GM06990 (cell line): ENCODE measurements at regions not wholly inside any gene's neighbourhood (a gene's known extent, or its start where the extent isn't known, plus 50 kb on each side); places are given as distances from the start of the nearest gene placed in this dataset.
A peak's percentile ranks its signal among the peaks of the same experiment; 100 is the strongest.
"Not testable (repeated sequence)": the region's sequence is repeated elsewhere in the genome, so short reads cannot be mapped to it uniquely, and the experiment has no call there.

ENCODE experiments used
- DNase-seq: peaks from one replicate; pipeline ENCODE4 v3.0.0-alpha.2; 2011; ENCODE audit not compliant: insufficient read length; ENCODE audit errors: extremely low read depth
- H3K27me3 ChIP-seq: replicated peaks from 2 replicates; pipeline ENCODE4 v1.6.0; 2011; ENCODE audit warnings: low read length; ENCODE audit not compliant: control insufficient read depth, insufficient read depth
- H3K36me3 ChIP-seq: 2 replicates; pipeline ENCODE4 v1.5.1; 2011; ENCODE audit warnings: low read length; ENCODE audit not compliant: control insufficient read depth, insufficient read depth
- H3K4me3 ChIP-seq: replicated peaks from 2 replicates; pipeline ENCODE4 v1.5.1; 2011; ENCODE audit warnings: low read depth, mild to moderate bottlenecking, control low read depth, low read length
- TF ChIP-seq, protein P1 (sequence below): IDR thresholded peaks from 2 replicates; pipeline ENCODE4 v1.5.1; 2011; ENCODE audit warnings: low read length, control low read depth, mild to moderate bottlenecking, inconsistent platforms; ENCODE audit not compliant: insufficient read depth, poor library complexity, severe bottlenecking

DNA sequence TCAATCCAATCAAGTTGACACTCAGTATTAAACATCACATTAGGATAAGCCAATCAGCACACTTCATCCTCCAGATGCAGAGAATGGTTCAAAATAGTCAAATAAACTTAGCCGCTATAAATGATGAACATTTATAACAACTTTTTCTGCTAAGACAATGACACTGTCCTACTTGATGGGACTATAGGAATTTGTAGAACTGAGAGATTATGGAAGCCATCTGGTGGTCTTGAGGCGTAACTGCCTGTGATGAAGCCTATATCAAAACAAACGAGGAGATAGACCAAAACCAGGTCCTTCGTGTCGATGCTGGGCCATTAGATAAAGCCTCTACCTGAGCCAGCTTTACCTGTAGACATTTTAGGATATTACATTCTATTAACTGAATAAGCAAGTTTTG, 631.1 kb downstream of the COL12A1 start:
- Histone ChIP-seq H3K4me3 (no peak overlapping the region), H3K36me3 (no peaks in the 10 kb centered on the region), H3K27me3 (no peaks in the 10 kb centered on the region)
- TF ChIP-seq, protein P1, sequence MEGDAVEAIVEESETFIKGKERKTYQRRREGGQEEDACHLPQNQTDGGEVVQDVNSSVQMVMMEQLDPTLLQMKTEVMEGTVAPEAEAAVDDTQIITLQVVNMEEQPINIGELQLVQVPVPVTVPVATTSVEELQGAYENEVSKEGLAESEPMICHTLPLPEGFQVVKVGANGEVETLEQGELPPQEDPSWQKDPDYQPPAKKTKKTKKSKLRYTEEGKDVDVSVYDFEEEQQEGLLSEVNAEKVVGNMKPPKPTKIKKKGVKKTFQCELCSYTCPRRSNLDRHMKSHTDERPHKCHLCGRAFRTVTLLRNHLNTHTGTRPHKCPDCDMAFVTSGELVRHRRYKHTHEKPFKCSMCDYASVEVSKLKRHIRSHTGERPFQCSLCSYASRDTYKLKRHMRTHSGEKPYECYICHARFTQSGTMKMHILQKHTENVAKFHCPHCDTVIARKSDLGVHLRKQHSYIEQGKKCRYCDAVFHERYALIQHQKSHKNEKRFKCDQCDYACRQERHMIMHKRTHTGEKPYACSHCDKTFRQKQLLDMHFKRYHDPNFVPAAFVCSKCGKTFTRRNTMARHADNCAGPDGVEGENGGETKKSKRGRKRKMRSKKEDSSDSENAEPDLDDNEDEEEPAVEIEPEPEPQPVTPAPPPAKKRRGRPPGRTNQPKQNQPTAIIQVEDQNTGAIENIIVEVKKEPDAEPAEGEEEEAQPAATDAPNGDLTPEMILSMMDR: peak; percentile 47
- no peak for DNase-seq

DNA sequence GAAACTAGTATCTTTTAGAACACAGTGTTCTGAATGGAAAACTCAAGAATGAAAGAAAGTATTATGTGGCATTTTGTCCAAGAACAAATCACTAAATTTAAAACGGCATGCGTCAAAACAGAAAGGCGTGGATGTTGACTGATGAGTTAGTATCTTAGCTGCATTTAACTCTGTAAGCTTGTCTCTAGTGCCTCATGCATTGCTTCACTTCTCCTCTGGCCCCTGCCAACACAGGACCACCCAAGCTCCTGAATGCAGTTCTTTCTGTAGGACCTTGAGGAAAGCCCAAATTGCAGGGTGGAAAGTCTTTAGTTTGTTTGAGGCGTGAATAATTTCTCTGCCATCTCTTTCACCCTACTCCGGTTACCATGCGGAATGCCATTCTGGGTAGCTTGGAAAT, 632.2 kb downstream of the COL12A1 start:
- Histone ChIP-seq H3K27me3 (no peaks in the 10 kb centered on the region), H3K4me3 (no peak overlapping the region), H3K36me3 (no peaks in the 10 kb centered on the region)
- no peak for DNase-seq
- TF ChIP-seq, protein P1: no peak

DNA sequence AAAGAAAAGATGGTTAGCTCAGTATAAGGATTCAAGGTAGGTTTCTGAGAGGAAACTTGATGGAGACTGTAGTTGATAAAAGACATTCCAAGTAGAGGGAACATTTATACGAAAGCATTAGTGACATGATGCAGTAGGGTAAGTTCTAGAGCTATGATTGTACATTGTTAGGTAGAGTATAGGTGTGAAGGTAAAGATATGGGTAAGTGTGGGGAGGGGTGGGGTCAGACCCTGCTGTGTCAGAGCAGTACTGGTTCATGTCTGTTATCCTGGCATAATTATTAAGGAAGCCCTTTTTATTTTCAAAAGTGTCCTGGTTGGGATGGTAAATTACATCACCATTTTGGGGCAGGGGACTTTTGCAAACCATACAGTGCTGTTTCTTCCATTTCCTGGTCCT, 635.8 kb downstream of the COL12A1 start:
- no peaks in the 10 kb centered on the region for H3K27me3 ChIP-seq
- DNase-seq: no peak
- no peak overlapping the region for H3K4me3 ChIP-seq
- TF ChIP-seq, protein P1: no peak
- H3K36me3 ChIP-seq: no peaks in the 10 kb centered on the region

DNA sequence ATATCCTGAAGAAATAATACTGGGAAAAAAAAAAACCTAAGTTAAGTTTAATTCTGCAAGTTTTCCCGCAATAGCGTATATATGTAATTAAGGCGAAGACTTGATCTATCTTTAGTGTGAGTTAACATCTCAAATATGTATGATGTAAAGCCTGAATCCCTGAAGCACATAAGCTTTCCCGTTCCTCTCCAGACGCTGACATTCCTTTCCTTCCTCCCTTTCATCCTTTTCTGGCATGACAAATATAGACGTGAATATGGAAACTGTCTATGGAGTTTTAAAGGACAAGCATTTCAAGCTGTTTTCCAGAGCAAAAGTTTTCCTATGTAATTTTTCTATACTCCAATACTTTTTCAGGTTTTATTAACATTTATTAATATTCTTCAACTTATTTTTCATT, 637.0 kb downstream of the COL12A1 start:
- DNase-seq: no peak
- Histone ChIP-seq H3K27me3 (no peaks in the 10 kb centered on the region), H3K4me3 (no peak overlapping the region), H3K36me3 (no peaks in the 10 kb centered on the region)
- TF ChIP-seq, protein P1: no peak

DNA sequence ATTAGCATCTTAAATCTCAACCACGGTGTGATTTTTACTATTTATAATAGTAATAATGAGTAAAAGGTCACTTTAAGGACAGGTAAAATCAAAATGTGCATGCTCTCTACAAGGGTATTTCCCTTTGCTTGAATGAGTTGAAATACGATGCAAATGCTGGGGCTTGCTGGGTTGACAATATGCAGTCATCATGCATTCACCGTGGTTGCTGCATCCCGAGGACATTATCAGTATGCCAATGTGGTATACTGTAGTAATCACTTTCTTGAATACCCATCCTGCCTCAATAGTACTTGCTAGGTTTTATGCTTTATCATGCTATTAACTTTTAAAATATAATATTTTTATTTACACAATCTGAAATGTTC, 637.9 kb downstream of the COL12A1 start:
- not testable (repeated sequence) for H3K4me3 ChIP-seq, H3K27me3 ChIP-seq, H3K36me3 ChIP-seq

DNA sequence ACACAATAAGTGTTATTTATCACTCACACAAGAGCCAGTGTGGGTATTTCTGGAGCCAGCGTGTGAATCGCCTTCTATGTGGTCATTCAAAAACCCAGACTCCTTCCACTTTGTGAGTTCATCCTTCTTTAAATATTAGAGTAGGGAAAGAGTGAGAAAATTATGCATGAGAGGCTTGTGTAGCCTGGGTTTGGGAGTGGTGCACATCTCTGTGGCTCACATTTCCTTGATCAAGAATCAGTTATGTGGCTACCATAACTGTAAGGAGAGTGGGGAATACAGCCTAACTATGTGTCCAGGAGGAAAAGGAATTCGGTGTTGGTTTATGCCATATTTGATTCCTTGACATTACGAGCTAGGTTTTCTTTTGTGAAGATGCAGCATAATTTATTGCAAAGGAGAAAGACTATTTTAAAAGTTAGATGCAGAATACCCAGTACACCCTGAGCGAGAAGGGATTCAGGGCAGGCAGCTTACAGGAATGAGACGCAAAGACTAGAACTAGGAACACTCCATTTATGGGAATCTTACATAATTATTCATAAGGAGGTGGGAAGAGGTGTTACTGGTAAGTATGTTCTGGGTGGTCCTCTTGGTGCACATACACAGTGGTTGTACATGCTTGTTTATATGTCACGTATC, 638.5 kb downstream of the COL12A1 start:
- DNase-seq: no peak
- H3K4me3 ChIP-seq: no peak overlapping the region
- TF ChIP-seq, protein P1: no peak
- H3K36me3 ChIP-seq: no peaks in the 10 kb centered on the region
- no peaks in the 10 kb centered on the region for H3K27me3 ChIP-seq

More for the DNA sequence above, 637.9 kb downstream of the COL12A1 start:
- not testable (repeated sequence) for DNase-seq
